IMR-90 (cell line): ENCODE measurements at regions not wholly inside any gene's neighbourhood (a gene's known extent, or its start where the extent isn't known, plus 50 kb on each side); places are given as distances from the start of the nearest gene placed in this dataset.

Experiments used
- ATAC-seq: fragments of 200-7000 bp; cut with Tn5 transposase; 2 replicates; pipeline ENCODE4 v1.9.1; 2020; ENCODE audit warnings: low read depth, mild to moderate bottlenecking, moderate library complexity
- BruUV-seq: library from RNA; stranded (reverse); fragments of 400-500 nt; replicated peaks from 2 replicates; lab custom pipeline; 2021; lab: Mats Ljungman, UMichigan
- CTCF ChIA-PET: fragments of 300-600 bp; formaldehyde crosslinking; extraction: SDS; loops from one replicate; lab custom pipeline; 2021; ENCODE audit warnings: antibody characterized with exemption; lab: Yijun Ruan, JAX
- POLR2A ChIA-PET: fragments of 300-600 bp; sonication (Branson Sonifier 250); formaldehyde crosslinking; loops from one replicate; lab custom pipeline; 2022; ENCODE audit warnings: antibody characterized with exemption; ENCODE audit not compliant: unreplicated experiment; lab: Charles Lee
- DNase-seq: peaks from one replicate; pipeline ENCODE4 v3.0.0; 2013
- H2AFZ ChIP-seq: replicated peaks from 2 replicates; pipeline ENCODE3; 2013; ENCODE audit warnings: low read length, mild to moderate bottlenecking; ENCODE audit not compliant: poor library complexity
- H2AK5ac ChIP-seq: 2 replicates; pipeline ENCODE4 v1.6.1; 2013; ENCODE audit warnings: low read depth, low read length, inconsistent platforms
- H2AK9ac ChIP-seq: replicated peaks from 2 replicates; pipeline ENCODE3; 2013; ENCODE audit warnings: mild to moderate bottlenecking, low read depth, low read length, moderate library complexity; ENCODE audit not compliant: poor library complexity
- H2BK120ac ChIP-seq: 2 replicates; pipeline ENCODE4 v1.6.1; 2013; ENCODE audit warnings: low read depth, low read length, inconsistent platforms
- H2BK15ac ChIP-seq: 3 replicates; pipeline ENCODE4 v1.6.1; 2013; ENCODE audit warnings: low read depth, low read length, inconsistent platforms
- H2BK20ac ChIP-seq: 2 replicates; pipeline ENCODE4 v1.6.1; 2013; ENCODE audit warnings: low read depth, mild to moderate bottlenecking, inconsistent platforms, low read length, moderate library complexity
- H2BK5ac ChIP-seq: 2 replicates; pipeline ENCODE4 v1.6.1; 2013; ENCODE audit warnings: mild to moderate bottlenecking, low read depth, low read length, inconsistent platforms; ENCODE audit not compliant: poor library complexity, severe bottlenecking
- H3K14ac ChIP-seq: replicated peaks from 2 replicates; pipeline ENCODE4 v1.6.1; 2013; ENCODE audit warnings: low read depth, low read length, inconsistent platforms
- H3K18ac ChIP-seq: 2 replicates; pipeline ENCODE4 v1.6.1; 2013; ENCODE audit warnings: low read depth, low read length, control low read depth
- H3K23ac ChIP-seq: 2 replicates; pipeline ENCODE4 v1.6.1; 2013; ENCODE audit warnings: low read depth, low read length, inconsistent platforms
- H3K27ac ChIP-seq: 2 replicates; pipeline ENCODE4 v1.5.1; 2013; ENCODE audit warnings: mild to moderate bottlenecking, control low read depth, low read length; ENCODE audit not compliant: insufficient read depth
- H3K27me3 ChIP-seq: 2 replicates; pipeline ENCODE4 v1.6.1; 2013; ENCODE audit warnings: low read length; ENCODE audit not compliant: control insufficient read depth, insufficient read depth
- H3K36me3 ChIP-seq: 2 replicates; pipeline ENCODE4 v1.6.1; 2013; ENCODE audit warnings: low read length, mixed read lengths; ENCODE audit not compliant: control insufficient read depth, insufficient read depth
- H3K4ac ChIP-seq: 2 replicates; pipeline ENCODE4 v1.6.1; 2013; ENCODE audit warnings: low read depth, low read length, inconsistent platforms
- H3K4me1 ChIP-seq: 2 replicates; pipeline ENCODE4 v1.6.1; 2013; ENCODE audit warnings: low read length, mixed read lengths; ENCODE audit not compliant: control insufficient read depth, insufficient read depth
- H3K4me2 ChIP-seq: 2 replicates; pipeline ENCODE4 v1.6.1; 2013; ENCODE audit warnings: low read depth, mild to moderate bottlenecking, control low read depth, low read length, moderate library complexity
- H3K4me3 ChIP-seq: 2 replicates; pipeline ENCODE4 v1.5.1; 2013; ENCODE audit warnings: low read depth, mild to moderate bottlenecking, control low read depth, low read length, moderate library complexity; ENCODE audit not compliant: insufficient read depth
- H3K56ac ChIP-seq: 2 replicates; pipeline ENCODE4 v1.6.1; 2013; ENCODE audit warnings: low read length, inconsistent platforms; ENCODE audit not compliant: insufficient read depth; ENCODE audit errors: extremely low read depth
- H3K79me1 ChIP-seq, 2 experiments: 2 replicates each; pipeline ENCODE4 v1.6.1; 2013; ENCODE audit warnings: low read length in 2 of 2, inconsistent platforms in 1 of 2, low read depth in 1 of 2
- H3K9ac ChIP-seq: 2 replicates; pipeline ENCODE4 v1.6.1; 2013; ENCODE audit warnings: low read depth, low read length, control low read depth
- H3K9me1 ChIP-seq: 2 replicates; pipeline ENCODE4 v1.6.1; 2013; ENCODE audit warnings: low read length, inconsistent platforms; ENCODE audit not compliant: insufficient read depth
- H3K9me3 ChIP-seq: 2 replicates; pipeline ENCODE4 v1.6.1; 2013; ENCODE audit warnings: low read length; ENCODE audit not compliant: control insufficient read depth, insufficient read depth
- H4K20me1 ChIP-seq: 2 replicates; pipeline ENCODE4 v1.6.1; 2013; ENCODE audit warnings: low read length, inconsistent platforms; ENCODE audit not compliant: insufficient read depth
- H4K5ac ChIP-seq: 2 replicates; pipeline ENCODE4 v1.6.1; 2013; ENCODE audit warnings: mild to moderate bottlenecking, low read depth, low read length, control low read depth
- H4K8ac ChIP-seq, 2 experiments: 2 replicates each; pipeline ENCODE4 v1.6.1; 2013; ENCODE audit warnings: low read depth in 2 of 2, low read length in 2 of 2, control low read depth in 1 of 2, inconsistent platforms in 1 of 2
- H4K91ac ChIP-seq: 2 replicates; pipeline ENCODE4 v1.6.1; 2013; ENCODE audit warnings: low read depth, low read length, inconsistent platforms; ENCODE audit not compliant: insufficient read depth
- FOS ChIP-seq: fragments of 150-350 bp; IDR thresholded peaks from 2 replicates; pipeline ENCODE4 v1.6.1; 2016; ENCODE audit warnings: low read depth, low read length
- POLR2A ChIP-seq: IDR thresholded peaks from 2 replicates; pipeline ENCODE4 v1.6.1; 2012; ENCODE audit warnings: mild to moderate bottlenecking, low read depth, low read length
- WGBS, 2 experiments: methylation state at CpG; one replicate each; pipeline versions ENCODE4 v1.1.5 to v1.1.7; 2013; ENCODE audit warnings: missing lambda C conversion rate in 2 of 2; ENCODE audit not compliant: insufficient read length in 1 of 2; ENCODE audit errors: extremely low coverage in 2 of 2; 5-methylcytosine and 5-hydroxymethylcytosine counted together
- dilution Hi-C: fragments of 300-500 bp; cut with HindIII; formaldehyde crosslinking; loops from one replicate; pipeline ENCODE4 v1.14.3; 2018; ENCODE audit warnings: low sequenced_read_pairs; ENCODE audit not compliant: unreplicated experiment
- in situ Hi-C: fragments of 300-500 bp; cut with MboI; formaldehyde crosslinking; loops from 3 replicates; pipeline ENCODE4 v1.14.3; 2019; ENCODE audit warnings: low sequenced_read_pairs, inconsistent platforms, mixed read lengths
- intact Hi-C: fragments of 100-400 bp; cut with micrococcal nuclease; formaldehyde crosslinking; loops from 2 replicates; pipeline ENCODE4 v1.10.0; 2022

- Histone ChIP-seq H4K20me1 (no peaks in the 10 kb centered on the region), H3K4me3 (no peak overlapping the region), H4K8ac (no peak overlapping the region), H2AFZ (no peak overlapping the region), H2AK9ac (no peak overlapping the region), H3K4me1 (no peaks in the 10 kb centered on the region), H3K27me3 (no peaks in the 10 kb centered on the region), H3K23ac (no peak overlapping the region), H4K5ac (no peak overlapping the region), H2BK5ac (no peak overlapping the region), H3K4me2 (no peak overlapping the region), H2BK120ac (no peak overlapping the region), H4K91ac (no peak overlapping the region), H3K27ac (no peak overlapping the region), H3K14ac (no peak overlapping the region), H3K4ac (no peak overlapping the region), H3K79me1 (no peaks in the 10 kb centered on the region), H3K36me3 (no peaks in the 10 kb centered on the region), H3K56ac (no peak overlapping the region), H3K9ac (no peak overlapping the region), H3K9me1 (no peaks in the 10 kb centered on the region), H3K9me3 (no peaks in the 10 kb centered on the region; the same call in 1 of the 2 replicates), H2BK20ac (no peak overlapping the region), H3K18ac (no peak overlapping the region), H2AK5ac (no peak overlapping the region), H2BK15ac (no peak overlapping the region)
- intact Hi-C loops = no loop called here
- ATAC-seq (no peak), DNase-seq (no peak)
- ChIA-PET POLR2A (no interaction called here), CTCF (no interaction called here)
- dilution Hi-C loops = no loop called here
- TF ChIP-seq POLR2A (no peak), FOS (no peak)
- BruUV-seq = no TSS peak
- WGBS, 2 experiments = no CpG with 5 or more reads among the region's 1 CpG
- in situ Hi-C loops = no loop called here
Measured at GRCh38 chr12:87039536-87039935, 783.3 kb upstream of the MGAT4C start.
